ENCODE measurements at regions not wholly inside any gene's neighbourhood (a gene's known extent, or its start where the extent isn't known, plus 50 kb on each side); places are given as distances from the start of the nearest gene placed in this dataset.

DNA sequence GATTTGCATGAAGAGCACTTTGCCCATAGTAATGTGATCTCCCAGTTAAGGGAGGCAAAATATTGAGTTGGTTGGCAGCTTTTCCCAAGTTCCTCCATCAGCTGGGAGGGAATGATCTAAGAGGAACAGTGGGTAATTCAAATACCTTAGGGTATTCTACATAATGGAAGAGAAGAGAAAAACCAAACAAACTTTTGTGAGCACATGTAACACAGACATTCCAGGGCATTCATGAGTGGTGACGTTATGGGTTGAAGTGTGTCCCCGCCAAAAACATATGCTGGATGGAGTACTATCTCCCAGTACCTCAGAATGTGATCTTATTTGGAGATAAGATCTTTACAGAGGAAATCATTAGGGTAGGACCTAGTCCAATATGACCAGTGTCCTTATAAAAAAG is 220.1 kb downstream of the FOXO1 start:
- H3K4me1 Mint-ChIP-seq (ENCODE audit: low read depth), result peaks cover 6% of the 10 kb centered on the region
- H3K27me3 Mint-ChIP-seq, result no peaks in the 10 kb centered on the region
- peaks cover 8% of the 10 kb centered on the region for H3K9me3 Mint-ChIP-seq (ENCODE audit: low read depth)
- DNase-seq (ENCODE audit: low spot score, unreplicated experiment), result no peak
- no peak overlapping the region for H3K27ac Mint-ChIP-seq
- TF ChIP-seq, protein P1, sequence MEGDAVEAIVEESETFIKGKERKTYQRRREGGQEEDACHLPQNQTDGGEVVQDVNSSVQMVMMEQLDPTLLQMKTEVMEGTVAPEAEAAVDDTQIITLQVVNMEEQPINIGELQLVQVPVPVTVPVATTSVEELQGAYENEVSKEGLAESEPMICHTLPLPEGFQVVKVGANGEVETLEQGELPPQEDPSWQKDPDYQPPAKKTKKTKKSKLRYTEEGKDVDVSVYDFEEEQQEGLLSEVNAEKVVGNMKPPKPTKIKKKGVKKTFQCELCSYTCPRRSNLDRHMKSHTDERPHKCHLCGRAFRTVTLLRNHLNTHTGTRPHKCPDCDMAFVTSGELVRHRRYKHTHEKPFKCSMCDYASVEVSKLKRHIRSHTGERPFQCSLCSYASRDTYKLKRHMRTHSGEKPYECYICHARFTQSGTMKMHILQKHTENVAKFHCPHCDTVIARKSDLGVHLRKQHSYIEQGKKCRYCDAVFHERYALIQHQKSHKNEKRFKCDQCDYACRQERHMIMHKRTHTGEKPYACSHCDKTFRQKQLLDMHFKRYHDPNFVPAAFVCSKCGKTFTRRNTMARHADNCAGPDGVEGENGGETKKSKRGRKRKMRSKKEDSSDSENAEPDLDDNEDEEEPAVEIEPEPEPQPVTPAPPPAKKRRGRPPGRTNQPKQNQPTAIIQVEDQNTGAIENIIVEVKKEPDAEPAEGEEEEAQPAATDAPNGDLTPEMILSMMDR (IDR thresholded peaks at IDR 0.05; ENCODE audit: unreplicated experiment), result no peak
- no peaks in the 10 kb centered on the region for H3K36me3 Mint-ChIP-seq (ENCODE audit: insufficient read depth)
- no peak overlapping the region for H3K4me3 Mint-ChIP-seq (ENCODE audit: low read depth)

DNA sequence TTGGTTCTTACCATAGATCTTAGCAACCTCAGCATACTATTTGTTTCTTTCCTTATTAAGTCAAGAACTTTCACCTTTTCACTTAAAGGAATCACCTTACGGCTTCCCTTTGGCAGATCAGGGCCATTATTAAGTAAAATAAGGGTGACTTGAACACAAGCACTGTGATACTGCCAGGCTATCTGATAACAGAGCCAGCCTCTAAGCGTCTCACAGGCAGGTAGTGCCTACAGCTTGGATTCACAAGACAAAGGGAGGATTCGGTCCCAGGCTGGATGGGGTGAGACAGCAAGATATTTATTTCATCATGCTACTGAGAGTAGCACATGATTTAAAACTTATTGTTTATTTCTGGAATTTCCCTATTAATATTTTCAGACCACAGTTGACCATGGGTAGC is 218.6 kb downstream of the FOXO1 start:
- H3K27me3 Mint-ChIP-seq, result no peaks in the 10 kb centered on the region
- peaks cover 8% of the 10 kb centered on the region for H3K9me3 Mint-ChIP-seq (ENCODE audit: low read depth)
- no peaks in the 10 kb centered on the region for H3K36me3 Mint-ChIP-seq (ENCODE audit: insufficient read depth)
- TF ChIP-seq, protein P1 (IDR thresholded peaks at IDR 0.05; ENCODE audit: unreplicated experiment), result no peak
- H3K4me3 Mint-ChIP-seq (ENCODE audit: low read depth), result no peak overlapping the region
- H3K4me1 Mint-ChIP-seq (ENCODE audit: low read depth), result peaks cover 6% of the 10 kb centered on the region
- no peak for DNase-seq (ENCODE audit: low spot score, unreplicated experiment)
- no peak overlapping the region for H3K27ac Mint-ChIP-seq

DNA sequence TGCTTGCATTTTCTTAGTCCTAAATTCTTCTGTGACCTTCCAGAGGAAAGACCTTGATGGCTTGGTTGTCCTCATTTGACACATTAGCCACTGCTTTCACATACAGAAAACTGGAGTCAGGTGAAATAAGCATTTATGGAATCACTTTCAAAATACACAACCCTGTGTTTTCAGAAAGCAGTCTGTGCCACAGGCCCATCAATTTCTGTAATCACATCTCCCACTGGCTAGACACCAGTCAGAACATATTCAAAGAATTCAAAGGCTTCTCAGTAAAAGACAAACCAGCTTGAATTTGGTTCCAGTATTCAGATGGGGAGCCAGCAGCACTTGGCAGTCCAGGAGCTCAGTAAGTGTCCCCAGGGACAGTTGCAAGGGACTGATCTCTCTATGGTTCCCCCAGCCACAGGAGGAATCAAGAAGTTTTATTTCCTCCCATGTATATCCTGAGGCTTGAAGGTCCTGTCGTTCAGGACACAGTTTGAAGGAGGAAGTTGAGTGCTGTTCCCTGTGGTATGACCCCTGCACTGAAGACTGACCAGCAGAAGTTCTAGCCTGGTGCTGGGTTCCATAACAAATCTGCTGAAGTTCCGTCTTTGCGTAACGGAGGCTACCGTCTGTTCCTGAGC is 214.3 kb downstream of the FOXO1 start:
- Mint-ChIP-seq H3K4me3 (ENCODE audit: low read depth) (no peak overlapping the region), H3K9me3 (ENCODE audit: low read depth) (peaks cover 8% of the 10 kb centered on the region), H3K4me1 (ENCODE audit: low read depth) (no peaks in the 10 kb centered on the region), H3K27me3 (no peaks in the 10 kb centered on the region), H3K27ac (no peak overlapping the region), H3K36me3 (ENCODE audit: insufficient read depth) (no peaks in the 10 kb centered on the region)
- DNase-seq (ENCODE audit: low spot score, unreplicated experiment), result no peak
- TF ChIP-seq, protein P1 (IDR thresholded peaks at IDR 0.05; ENCODE audit: unreplicated experiment), result no peak

DNA sequence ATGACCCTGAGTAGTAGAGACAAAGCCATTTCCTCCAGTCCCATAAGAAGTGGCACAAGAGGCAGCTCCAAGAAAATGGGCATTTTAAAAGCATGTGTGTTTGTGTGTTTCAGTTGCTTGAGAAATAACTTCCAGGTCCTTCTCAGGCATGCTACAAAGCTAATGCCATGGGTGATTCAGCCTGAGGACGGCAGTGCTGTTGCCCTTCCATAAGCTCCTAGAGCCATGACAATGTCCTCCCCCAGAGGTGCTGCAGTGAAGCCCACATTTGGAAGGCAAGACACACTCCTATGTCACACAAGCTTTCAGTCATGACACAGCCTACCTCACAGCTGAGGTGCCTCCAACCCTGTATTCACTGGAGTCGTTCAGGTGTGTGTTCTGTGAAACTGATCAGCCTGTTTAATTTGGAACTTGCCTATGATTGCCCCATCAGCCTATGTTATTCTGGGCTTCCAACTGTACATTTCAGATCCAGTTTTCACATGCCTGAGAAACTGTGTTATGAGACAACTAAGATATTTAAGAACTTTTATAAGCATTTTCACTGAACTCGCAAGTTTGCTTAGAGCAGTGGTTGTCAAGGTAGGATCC is 213.6 kb downstream of the FOXO1 start:
- no peak for DNase-seq (ENCODE audit: low spot score, unreplicated experiment)
- no peaks in the 10 kb centered on the region for H3K4me1 Mint-ChIP-seq (ENCODE audit: low read depth)
- H3K4me3 Mint-ChIP-seq (ENCODE audit: low read depth), result no peak overlapping the region
- H3K36me3 Mint-ChIP-seq (ENCODE audit: insufficient read depth), result no peaks in the 10 kb centered on the region
- TF ChIP-seq, protein P1 (IDR thresholded peaks at IDR 0.05; ENCODE audit: unreplicated experiment), result no peak
- H3K27ac Mint-ChIP-seq, result no peak overlapping the region
- H3K27me3 Mint-ChIP-seq, result no peaks in the 10 kb centered on the region
- peaks cover 8% of the 10 kb centered on the region for H3K9me3 Mint-ChIP-seq (ENCODE audit: low read depth)

DNA sequence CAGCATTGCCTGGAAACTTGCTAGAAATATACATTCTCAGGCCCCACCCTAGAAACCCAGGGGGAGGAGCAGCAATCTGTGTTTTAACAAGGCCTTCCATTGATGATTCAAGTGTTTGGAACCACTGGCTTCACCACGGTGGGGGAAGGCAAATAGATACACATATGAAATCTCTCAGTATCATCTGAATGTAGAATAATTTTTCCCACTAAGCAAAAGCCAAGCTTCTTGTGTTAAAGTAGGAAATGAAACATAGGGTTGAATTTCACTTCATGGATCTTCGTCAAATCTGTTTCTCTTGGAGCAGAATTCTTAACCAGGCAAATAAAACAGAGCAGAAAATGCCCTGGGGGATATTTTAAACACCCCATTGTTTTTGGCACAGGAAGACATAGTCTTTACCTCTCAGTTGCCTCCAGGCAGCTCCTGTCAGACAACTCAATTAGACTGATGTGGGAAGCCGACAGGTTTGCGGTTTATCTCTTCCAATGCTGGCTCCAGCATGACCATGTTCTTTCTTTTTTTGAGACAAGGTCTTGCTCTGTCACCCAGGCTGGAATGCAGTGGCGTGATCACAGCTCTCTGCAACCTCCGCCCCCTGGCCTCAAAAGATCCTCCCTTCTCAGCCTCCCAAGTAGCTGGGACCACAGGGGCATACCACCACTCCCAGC is 213.0 kb downstream of the FOXO1 start:
- Mint-ChIP-seq H3K36me3 (ENCODE audit: insufficient read depth) (no peaks in the 10 kb centered on the region), H3K27ac (no peak overlapping the region), H3K27me3 (no peaks in the 10 kb centered on the region), H3K4me3 (ENCODE audit: low read depth) (no peak overlapping the region), H3K4me1 (ENCODE audit: low read depth) (no peaks in the 10 kb centered on the region), H3K9me3 (ENCODE audit: low read depth) (peaks cover 8% of the 10 kb centered on the region)
- TF ChIP-seq, protein P1 (IDR thresholded peaks at IDR 0.05; ENCODE audit: unreplicated experiment), result no peak
- no peak for DNase-seq (ENCODE audit: low spot score, unreplicated experiment)
